Anterior cingulate cortex (tissue), 58 donors: ENCODE measurements at regions not wholly inside any gene's neighbourhood (a gene's known extent, or its start where the extent isn't known, plus 50 kb on each side); places are given as distances from the start of the nearest gene placed in this dataset.
"Not testable (repeated sequence)": the region's sequence is repeated elsewhere in the genome, so short reads cannot be mapped to it uniquely, and the experiment has no call there.

Experiments used
- DNase-seq, 58 donors: peaks; one replicate each; lab custom pipeline; 2025; lab: John Stamatoyannopoulos, UW

DNA sequence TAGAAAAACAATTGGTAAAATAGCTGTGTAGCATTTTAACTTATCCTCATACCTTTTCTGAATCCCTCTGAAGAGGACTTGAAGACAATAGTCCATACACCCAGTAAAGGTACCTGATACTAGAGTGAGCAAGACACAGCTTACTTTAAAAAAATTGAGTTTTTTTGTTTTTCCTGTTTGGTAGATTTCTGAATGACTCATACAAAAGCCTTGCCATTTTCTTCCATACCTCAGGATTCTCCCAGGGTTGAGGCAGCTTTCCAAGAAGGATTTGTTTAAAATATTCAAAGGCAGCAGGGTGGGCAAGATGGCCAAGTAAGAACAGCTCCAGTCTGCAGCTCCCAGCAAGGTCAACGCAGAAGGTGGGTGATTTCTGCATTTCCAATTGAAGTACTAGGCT lies 551.0 kb upstream of the LRATD1 start:
- DNase-seq = no peak

DNA sequence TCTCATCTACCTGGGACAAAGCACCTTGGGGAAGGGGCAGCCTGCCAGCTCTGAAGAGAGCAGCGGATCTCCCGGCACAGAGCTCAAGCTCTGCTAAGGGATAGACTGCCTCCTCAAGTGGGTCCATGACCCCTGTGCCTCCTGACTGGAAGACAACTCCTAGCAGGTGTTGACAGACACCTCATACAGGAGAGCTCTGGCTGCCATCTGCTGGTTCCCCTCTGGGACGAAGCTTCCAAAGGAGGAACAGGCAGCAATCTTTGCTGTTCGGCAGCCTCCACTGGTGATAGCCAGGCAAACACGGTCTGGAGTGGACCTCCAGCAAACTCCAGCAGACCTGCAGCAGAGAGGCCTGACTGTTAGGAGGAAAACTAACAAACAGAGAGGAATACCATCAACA lies 549.9 kb upstream of the LRATD1 start:
- no peak for DNase-seq

DNA sequence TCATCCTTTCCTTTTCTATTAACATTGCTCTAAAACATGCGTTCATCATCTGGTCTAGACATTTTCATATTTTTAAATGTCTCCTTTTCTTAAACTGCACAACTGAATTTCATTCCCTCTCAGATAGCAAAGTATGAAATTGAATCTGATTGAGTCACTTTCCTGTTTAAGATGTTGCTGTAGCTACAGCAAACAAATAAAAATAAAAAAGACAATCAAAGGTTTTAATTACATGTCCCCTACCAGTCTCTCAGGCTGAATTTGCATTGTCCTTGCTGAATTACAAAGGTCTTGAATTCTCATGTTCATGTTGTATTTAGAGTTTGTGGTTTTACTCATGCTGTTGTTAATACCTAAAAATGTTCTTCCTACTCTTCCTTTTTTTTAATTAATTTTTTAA lies 537.9 kb upstream of the LRATD1 start:
- no peak for DNase-seq

DNA sequence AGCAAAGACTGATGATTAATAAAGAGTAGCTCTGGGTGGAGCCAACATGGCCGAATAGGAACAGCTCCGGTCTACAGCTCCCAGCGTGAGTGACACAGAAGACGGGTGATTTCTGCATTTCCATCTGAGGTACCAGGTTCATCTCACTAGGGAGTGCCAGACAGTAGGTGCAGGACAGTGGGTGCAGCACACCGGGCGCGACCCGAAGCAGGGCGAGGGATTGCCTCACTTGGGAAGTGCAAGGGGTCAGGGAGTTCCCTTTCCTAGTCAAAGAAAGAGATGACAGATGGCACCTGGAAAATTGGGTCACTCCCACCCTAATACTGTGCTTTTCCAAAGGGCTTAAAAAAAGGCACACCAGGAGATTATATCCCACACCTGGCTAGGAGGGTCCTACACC lies 533.4 kb upstream of the LRATD1 start:
- DNase-seq = not testable (repeated sequence)

DNA sequence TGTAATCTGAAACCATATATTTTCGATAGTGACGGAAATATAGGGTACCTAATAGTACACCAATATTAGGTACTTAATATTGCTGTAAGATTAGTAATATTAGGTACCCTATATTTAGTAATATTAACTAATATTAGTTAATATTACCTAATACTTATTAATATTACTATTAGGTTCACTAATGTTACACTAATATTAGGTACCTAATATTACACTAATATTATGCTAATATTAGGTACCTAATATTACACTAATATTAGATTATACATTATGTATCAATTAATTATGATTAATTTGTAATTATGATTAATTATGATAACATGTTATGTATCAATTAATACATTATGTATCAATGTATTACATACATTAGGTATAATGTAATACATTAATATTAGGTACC lies 518.2 kb upstream of the LRATD1 start:
- DNase-seq = no peak

DNA sequence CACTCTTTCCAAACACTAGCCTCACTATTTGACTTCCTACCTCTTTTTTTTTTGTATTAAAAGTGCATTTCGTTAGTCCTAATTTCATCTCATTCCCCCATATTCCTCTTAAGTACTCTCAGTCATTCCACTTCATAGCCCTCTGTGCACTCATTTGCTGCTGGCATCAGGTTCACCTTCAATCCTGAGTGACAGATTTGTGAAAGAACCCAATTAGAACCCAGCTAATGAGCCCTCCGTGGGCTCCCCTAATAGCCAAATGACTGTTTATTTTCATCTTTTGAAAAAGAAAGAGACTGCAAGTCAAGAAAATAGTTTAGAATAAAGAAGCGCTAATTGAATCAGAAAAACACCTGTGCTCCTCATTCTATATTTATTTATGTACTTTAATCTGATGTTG lies 512.1 kb upstream of the LRATD1 start:
- no peak for DNase-seq

DNA sequence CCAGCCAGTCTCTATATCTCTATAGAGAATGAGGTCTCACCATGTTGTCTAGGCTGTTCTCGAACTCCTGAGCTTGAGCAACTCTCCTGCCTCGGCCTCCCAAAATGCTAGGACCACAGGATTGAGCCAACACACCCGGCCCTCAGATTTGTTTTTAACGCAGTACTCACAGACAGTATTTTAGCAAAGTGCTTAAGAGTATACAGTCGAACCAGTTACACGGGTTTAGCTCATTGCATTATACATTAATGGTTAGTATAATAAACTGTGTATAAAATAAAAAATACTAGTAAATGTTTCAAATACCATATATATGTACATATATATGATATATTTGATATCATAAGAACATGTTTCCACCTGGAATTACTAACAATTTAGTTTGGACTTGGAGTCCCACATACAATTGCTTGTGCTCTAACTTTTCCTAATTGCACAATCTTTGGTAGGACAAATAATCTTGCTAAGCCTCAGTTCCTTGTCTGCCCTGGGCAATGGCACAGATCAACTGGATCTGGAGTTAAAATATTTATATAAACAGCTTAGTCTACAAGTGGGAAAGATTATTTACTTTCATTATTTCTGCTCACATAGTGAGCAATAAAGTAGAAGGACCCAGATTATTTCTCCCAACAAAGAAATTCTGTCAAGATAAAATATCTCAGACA lies 508.9 kb upstream of the LRATD1 start:
- no peak for DNase-seq

DNA sequence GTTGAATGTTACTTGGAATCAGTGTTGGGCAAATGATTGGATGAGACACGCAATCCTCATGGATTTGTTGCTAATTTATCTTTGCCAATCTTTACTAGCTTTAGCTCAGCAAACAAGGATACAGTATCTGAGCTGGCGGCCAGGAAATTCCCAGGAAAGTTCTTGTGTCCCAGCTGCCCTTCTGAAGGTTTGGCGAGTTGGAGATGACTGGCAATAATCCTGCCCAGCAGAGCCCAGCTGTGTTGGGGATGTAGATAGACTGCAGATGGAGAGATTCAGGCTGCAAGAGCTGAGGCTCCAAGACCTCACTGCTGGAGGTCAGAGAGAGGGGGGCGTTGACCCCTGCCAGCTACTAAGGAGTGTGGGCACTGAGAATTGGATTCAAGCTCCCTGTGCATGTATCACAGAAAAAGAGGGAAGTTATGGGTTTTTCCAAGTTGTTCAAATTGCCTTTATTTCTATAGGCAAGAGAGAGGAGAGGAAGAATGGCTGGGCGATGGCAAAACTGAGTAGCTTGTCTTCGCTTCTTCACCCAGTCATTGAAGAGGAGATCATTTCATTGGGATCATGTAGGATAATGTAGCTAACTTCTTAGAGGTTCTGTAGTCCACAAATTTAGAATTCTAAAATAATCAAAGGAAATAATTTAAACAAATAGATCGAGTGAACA lies 506.8 kb upstream of the LRATD1 start:
- DNase-seq = no peak

DNA sequence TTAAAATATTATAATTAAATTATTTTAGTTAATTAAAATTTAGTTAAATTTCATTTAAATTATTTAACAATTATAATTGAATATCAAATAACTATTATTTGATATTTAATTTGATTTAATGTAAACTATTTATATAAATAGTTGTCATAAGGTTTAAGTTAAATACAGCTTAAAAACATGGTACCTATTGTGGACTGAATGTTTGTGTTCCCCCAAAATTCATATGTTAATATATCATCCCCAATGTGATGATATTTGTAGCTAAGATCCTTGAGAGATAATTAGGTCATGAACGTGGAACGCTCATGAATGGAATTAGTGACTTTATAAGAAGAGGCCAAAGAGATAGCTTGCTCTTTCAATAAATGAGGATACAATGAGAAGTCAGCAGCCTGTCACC lies 505.7 kb upstream of the LRATD1 start:
- no peak for DNase-seq

DNA sequence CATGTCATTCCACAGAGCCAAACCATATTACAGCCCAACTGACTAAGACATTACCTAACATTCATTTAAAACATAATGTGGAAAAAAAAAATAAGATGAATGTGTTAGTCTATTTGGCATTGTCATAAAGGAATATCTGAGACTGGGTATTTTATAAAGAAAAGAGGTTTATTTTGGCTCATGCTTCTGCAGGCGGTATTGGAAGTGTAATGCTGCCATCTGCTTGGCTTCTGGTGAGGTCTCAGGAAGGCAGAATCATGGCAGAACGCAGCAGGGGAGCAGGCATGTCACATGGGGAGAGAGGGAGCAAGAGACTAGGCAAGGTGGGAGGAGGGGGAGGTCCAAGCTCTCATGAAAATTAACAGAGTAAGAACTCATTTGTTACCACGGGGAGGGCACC lies 504.8 kb upstream of the LRATD1 start:
- DNase-seq = no peak

DNA sequence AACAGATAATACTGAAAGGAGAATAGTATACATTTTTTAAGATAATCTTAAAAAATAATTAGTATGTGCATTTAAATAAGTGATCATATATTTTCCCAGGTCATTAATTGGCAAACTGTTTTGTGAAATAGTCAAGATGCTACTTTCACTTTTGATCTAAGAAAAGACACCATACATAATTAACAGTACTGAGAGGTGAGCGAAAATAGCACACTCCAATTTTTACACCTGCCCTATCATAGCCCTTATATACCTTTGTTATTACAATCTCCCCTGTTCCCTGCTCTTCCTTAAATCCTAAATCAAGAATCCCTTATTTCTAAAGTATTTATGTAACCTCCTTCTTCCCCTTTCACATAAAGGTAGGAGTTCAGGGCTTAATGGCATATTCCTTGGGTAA lies 500.1 kb upstream of the LRATD1 start:
- DNase-seq = no peak

DNA sequence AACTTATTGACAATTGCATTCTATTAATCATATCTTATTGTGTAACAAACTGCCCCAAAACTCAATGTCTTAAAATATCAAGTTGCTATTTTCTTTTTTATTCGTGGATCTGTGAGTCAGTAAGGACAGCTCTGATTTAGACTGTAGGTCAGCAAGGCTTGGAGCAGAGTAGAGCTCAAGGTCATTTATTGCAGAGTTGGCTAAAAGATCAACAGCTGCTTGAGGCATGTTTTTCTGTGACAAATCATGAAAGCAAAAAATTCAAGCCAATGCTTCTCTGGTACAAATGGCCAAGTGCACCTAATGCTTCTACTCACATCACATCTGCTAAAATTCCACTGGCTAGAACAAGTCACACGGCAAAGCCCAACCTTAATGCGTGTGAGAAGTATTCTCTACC lies 497.7 kb upstream of the LRATD1 start:
- DNase-seq = no peak

DNA sequence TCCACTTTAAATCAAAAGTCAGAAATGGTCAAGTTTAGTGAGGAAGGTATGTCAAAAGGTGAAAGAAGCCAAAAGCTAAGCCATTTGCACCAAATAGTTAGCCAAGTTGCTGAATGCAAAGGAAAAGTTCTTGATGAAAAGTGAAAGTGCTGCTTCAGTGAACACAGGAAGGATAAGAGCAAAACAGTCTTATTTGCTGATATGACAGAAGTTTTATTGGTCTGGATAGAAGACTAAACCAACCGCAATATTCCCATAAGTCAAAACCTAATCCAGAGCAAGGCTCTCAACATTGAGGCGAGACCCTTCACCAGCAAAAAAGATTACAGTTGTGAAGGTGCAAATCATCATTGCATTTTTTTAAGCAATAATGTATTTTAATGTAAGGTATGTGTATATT lies 496.5 kb upstream of the LRATD1 start:
- no peak for DNase-seq

DNA sequence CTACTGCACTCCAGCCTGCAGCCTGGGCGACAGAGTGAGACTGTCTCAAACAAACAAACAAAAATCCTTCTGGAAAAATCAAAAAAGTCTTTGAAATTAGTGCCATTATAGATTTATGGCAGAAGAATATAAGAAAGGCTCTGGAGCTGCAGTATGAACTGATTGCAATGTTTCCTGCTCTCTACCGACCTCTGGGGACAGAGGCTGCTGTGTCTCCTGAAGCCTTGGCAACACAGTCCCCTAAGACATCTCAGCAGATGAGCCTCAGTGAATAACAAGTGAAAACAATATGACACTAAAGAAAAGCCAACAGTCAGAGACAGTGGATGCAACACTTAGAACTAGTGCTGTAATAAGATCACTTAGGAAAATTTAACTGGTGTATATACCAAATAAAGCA lies 494.9 kb upstream of the LRATD1 start:
- DNase-seq = no peak

DNA sequence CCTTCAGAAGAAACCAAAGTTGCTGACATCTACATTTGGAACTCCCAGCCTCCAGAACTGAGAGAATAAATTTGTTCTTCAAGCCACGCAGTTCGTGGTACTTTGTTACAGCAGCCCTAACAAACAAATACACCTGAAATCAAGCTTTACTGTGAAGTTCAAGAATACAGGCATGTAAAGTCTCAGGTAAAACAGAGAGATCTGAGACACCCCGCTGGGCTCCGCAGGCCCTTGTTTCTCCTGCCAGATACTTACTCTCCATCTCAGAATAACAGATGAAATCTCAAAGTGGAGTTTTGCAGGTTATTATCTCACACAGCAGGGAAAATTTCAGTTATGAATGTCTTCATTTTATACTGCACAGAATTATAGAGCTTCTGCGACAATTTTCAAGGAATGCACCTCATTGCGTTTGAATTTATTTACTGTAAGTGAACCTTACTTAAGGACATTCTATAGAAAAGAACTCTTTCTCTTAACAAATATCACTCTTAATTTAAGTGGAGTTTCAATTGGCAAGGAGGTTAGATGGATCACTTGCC lies 492.4 kb upstream of the LRATD1 start:
- DNase-seq = no peak

DNA sequence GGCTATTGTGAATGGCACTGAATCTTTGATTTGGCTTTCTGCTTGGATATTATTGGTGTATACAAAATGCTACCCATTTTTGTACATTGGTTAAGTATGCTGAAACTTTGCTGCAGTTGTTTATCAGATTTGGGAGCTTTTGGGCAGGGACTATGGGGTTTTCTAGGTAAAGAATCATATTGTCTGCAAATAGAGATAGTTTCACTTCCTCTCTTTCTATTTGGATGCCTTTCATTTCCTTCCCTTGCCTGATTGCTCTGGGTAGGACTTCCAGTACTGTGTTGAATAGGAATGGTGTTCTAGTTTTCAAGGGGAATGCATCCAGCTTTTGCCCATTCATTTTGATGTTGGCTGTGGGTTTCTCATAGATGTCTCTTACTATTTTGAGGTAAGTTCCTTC lies 489.1 kb upstream of the LRATD1 start:
- no peak for DNase-seq

DNA sequence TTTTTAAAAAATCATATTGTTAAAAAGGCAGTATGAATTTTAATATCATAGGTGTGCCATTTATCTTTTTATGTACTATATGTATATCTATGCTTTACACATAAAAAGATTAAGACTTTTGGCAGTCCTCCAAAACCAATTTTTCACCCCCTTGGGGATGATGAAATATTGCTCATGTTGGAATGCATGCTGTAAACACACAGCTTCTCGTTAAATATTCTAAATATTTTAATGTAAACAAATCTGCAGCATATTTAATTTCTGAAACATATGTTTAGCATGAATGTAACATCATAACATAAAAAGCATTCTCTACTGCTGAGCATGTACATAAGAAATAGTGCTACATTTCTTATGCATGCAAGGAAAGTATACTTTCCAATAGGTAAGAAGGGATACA lies 484.3 kb upstream of the LRATD1 start:
- DNase-seq = no peak

DNA sequence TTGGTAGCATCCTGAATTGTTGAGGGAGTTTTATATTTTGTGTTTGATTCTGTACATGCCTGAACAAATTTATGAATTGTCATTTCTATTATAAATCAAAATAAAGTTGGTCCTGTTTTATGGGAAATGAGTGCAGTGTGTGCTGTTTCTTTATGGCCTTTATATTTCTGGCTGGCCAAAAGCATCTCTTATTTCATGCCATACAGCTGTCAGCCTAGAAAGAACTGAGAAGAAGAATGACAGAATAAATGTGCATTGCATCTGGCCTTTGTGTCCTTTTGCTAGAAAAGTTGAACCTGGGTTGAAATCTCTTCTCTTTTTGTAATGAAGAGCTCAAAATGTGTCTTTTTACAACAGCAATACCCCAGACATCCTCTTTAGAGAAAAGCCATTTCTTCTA lies 474.7 kb upstream of the LRATD1 start:
- no peak for DNase-seq

DNA sequence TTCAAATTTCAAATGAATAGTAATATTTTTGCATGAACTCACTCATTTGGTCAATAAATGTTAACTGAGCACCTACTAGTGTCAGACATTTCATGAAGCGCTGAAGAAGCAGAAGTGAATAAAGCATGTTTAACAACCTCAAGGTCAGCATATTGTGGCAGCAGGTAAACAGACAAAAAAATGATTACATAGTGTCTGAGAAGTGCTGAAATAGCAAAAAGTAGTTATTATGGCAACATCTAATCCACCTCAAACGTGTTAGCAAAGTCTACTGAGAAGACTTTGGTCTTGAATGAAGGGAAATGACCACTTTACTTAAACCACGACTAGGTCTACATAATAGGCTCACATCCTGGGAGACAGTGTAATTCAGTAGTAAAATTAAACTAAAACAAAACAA lies 452.2 kb upstream of the LRATD1 start:
- DNase-seq = no peak

DNA sequence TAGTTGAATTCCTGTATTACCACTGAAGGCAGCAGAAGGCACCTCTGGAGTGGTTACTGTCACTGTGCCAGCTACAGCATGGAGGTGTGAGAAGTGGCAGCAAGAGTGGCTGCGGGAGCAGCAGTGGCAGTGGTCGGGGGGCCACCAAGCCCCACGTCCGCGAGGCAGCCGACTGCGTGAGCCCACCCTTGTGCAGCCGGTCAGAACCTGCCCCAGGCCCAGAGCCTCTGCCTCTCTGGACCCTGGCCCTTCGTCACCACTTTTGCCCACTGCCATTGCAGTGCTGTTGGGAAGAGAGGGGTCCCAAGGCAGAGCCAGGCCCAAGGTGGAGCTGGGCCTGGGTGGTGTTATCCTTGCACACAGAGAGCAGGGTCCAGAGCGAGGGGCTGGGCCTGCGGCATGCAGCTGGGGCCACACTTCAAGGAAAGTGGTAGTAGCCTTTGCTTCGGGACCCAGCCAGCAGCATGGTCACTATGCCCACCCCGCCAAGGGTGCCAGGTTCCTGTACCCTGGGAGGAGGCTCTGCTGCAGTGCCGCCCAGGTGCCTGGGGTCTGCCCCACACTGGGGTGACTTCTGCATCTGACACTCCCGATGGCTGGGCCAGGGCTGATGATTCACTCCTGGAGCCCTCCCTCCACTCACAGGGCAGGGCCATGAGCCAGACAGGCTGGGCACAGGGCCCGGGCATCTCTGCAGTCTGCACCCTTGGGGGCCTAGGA lies 450.1 kb upstream of the LRATD1 start:
- no peak for DNase-seq

DNA sequence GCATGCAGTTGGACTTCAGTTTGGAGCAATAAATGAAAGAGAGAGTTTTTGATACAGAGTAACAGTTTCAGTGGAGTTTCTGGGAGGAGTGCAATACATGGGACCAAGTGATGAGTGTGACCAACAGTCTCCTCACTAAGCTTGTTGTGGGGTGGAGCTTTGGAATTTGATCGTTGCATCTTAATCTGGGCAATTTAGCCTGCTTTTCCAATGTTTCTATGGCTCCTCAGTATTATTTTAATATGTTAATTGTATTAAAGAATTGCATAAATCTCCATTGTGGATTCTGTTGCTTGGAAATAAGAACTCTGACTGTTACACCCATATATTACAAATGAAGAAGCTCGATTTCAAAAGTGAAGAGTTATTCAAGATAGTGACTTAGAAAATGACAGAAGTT lies 446.6 kb upstream of the LRATD1 start:
- DNase-seq = no peak

DNA sequence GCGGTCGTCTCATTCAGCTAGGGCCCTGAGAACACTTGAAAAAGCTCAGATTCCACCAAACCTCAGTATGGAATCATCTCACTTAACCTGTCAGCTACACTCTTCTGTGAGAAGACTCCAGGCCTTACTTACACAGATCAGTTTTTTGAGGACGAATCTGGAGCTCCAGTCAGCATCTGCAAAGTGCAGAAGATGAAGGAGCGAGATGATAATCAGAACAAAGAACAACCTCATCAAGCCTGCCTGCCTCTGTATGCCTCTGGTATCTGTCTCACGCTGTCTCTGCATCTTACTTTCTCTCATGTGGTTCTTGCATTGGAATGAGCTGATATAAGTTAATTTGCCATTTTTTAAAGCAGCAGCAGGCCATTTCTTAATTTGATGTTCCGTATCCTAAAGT lies 444.1 kb upstream of the LRATD1 start:
- no peak for DNase-seq
